Right cardiac atrium (tissue), 5 donors: ENCODE measurements at regions not wholly inside any gene's neighbourhood (a gene's known extent, or its start where the extent isn't known, plus 50 kb on each side); places are given as distances from the start of the nearest gene placed in this dataset.
"Not testable (repeated sequence)": the region's sequence is repeated elsewhere in the genome, so short reads cannot be mapped to it uniquely, and the experiment has no call there.

Experiments used
- ATAC-seq, 2 donors: fragments of 200-7000 bp; cut with Tn5 transposase; one replicate each; pipeline versions ENCODE4 v1.8.0 to v1.9.1; 2020; ENCODE audit warnings: moderate library complexity in 2 of 2, mild to moderate bottlenecking in 1 of 2
- DNase-seq, 3 donors: peaks; one replicate each; pipeline ENCODE4 v3.0.0-alpha.2; 2020
- H3K27ac ChIP-seq: one replicate; pipeline ENCODE4 v1.5.1; 2013; ENCODE audit warnings: mild to moderate bottlenecking, low read length, control low read depth, moderate library complexity
- H3K27me3 ChIP-seq: one replicate; pipeline ENCODE4 v1.6.1; 2013; ENCODE audit not compliant: control insufficient read depth, insufficient read depth
- H3K4me1 ChIP-seq: one replicate; pipeline ENCODE4 v1.6.1; 2013; ENCODE audit warnings: low read length; ENCODE audit not compliant: control insufficient read depth, insufficient read depth
- H3K4me3 ChIP-seq: one replicate; pipeline ENCODE4 v1.5.1; 2013; ENCODE audit warnings: low read length, control low read depth
- H3K9me3 ChIP-seq: one replicate; pipeline ENCODE4 v1.6.1; 2013; ENCODE audit warnings: low read length; ENCODE audit not compliant: control insufficient read depth
- WGBS: extraction: QIAGEN DNeasy Blood & Tissue Kit; methylation state at CpG from one replicate; pipeline ENCODE4 v1.1.7; 2013; 5-methylcytosine and 5-hydroxymethylcytosine counted together
- intact Hi-C, 4 donors: fragments of 100-400 bp; cut with DNase I; formaldehyde crosslinking; loops; one replicate each; pipeline versions ENCODE4 v1.11.0 to v1.14.0; 2022 to 2023
- donor health status: healthy with polysubstance abuse.
- donor health status: DM: no; HTN: yes; CAD: no.
- donor health status: DM: no; HTN: no; CAD: no.
- donor health status: DM: no; HTN: yes; CAD: no; lungs with severe emphysema.
- donor health status: DM: yes; HTN: yes; CAD: no.

- intact Hi-C loops, result no loop called here
- Histone ChIP-seq H3K27ac (no peak overlapping the region), H3K4me3 (no peak overlapping the region), H3K4me1 (no peaks in the 10 kb centered on the region), H3K9me3 (no peaks in the 10 kb centered on the region), H3K27me3 (no peaks in the 10 kb centered on the region)
- ATAC-seq, result no peak
- WGBS, result 72% methylated on average over 5 of the region's 5 CpGs
- DNase-seq, result no peak
These were observed 94.5 kb upstream of the FOXQ1 start for GRCh38 chr6:1217396-1217795.

DNA sequence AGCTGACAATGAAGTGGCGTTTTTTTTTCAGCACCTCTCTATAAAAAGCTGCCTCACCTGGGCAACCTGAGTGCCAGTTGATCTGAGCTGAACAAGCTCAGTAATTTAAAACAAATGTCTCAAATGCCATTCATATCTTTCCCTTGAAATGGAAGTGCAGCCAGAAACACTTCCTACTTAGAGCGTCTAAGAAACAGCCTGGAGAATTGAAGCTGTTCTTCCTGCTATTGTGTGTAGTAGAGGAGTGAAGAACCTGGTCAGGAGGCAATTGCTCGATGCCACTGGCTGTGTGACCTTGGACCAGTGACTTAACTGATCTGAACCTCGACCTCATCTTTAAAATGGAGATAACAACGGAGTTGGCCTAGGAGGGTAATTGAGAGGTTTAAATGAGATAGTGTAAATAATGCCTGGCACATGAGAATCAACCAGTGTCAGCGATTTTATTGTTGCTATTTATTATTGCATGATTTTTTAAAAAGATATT lies 95.4 kb upstream of the FOXQ1 start:
- DNase-seq (no peak), ATAC-seq (no peak)
- WGBS, result 42% methylated on average over 6 of the region's 6 CpGs
- Histone ChIP-seq H3K9me3 (no peaks in the 10 kb centered on the region), H3K4me1 (no peaks in the 10 kb centered on the region), H3K27me3 (no peaks in the 10 kb centered on the region), H3K4me3 (no peak overlapping the region), H3K27ac (no peak overlapping the region)
- intact Hi-C loops, result no loop called here

GRCh38 chr6:1215884-1216487 lies 95.9 kb upstream of the FOXQ1 start:
- intact Hi-C loops, result no loop called here
- Histone ChIP-seq H3K27ac (no peak overlapping the region), H3K27me3 (no peaks in the 10 kb centered on the region), H3K9me3 (no peaks in the 10 kb centered on the region), H3K4me1 (no peaks in the 10 kb centered on the region), H3K4me3 (no peak overlapping the region)
- ATAC-seq (no peak), DNase-seq (no peak)
- WGBS, result 76% methylated on average over 11 of the region's 11 CpGs

DNA sequence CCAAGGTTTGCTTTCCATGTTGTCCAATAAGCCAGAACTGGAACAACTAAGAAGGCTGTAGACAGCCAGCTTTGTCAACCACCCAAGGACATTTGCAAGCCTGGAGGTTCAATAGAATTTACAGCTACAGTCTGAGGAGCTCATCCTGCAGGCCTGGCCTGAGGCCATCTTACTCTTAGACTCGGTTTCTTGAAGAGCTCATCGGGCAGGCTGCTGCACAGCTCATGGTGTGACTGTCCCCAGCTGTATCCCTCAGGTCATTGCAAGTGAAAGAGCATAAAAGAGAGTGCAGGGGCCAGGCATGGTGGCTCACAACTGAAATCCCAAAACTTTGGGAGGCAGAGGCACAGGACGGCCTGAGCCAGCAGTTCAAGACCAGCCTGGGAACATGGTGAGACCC lies 96.9 kb upstream of the FOXQ1 start:
- DNase-seq, result no peak

GRCh38 chr6:1212919-1213318 lies 99.0 kb upstream of the FOXQ1 start:
- no peaks in the 10 kb centered on the region for H3K4me1 ChIP-seq
- DNase-seq (no peak), ATAC-seq (no peak)
- 31% methylated on average over 2 of the region's 2 CpGs for WGBS
- no peaks in the 10 kb centered on the region for H3K27me3 ChIP-seq
- H3K27ac ChIP-seq, result no peak overlapping the region
- intact Hi-C loops, result no loop called here
- H3K9me3 ChIP-seq, result no peaks in the 10 kb centered on the region
- H3K4me3 ChIP-seq, result no peak overlapping the region

More for the DNA sequence above, 96.9 kb upstream of the FOXQ1 start:
- Histone ChIP-seq H3K9me3 (no peaks in the 10 kb centered on the region), H3K27me3 (no peaks in the 10 kb centered on the region), H3K27ac (no peak overlapping the region), H3K4me3 (no peak overlapping the region), H3K4me1 (no peaks in the 10 kb centered on the region)
- intact Hi-C loops, result no loop called here
- no peak for ATAC-seq
- WGBS, result 85% methylated on average over 3 of the region's 3 CpGs

DNA sequence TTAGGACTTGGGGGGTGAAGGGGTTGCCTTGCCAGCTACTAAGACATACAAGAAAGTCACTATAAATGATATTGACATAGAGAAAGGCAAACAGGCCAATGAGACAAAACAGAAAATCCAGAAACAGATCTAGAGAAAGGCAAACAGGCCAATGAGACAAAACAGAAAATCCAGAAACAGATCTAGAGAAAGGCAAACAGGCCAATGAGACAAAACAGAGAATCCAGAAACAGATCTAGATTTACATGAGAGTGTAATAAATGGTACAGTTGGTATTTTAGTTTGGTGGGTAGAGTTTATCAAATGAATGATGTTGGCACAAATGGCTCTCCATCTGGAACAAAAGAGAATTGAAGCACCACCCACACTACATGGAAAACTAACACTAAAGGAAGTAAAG lies 99.8 kb upstream of the FOXQ1 start:
- DNase-seq, H3K4me1 ChIP-seq, ATAC-seq, H3K4me3 ChIP-seq, H3K9me3 ChIP-seq, intact Hi-C loops, H3K27me3 ChIP-seq, H3K27ac ChIP-seq: not testable (repeated sequence)

DNA sequence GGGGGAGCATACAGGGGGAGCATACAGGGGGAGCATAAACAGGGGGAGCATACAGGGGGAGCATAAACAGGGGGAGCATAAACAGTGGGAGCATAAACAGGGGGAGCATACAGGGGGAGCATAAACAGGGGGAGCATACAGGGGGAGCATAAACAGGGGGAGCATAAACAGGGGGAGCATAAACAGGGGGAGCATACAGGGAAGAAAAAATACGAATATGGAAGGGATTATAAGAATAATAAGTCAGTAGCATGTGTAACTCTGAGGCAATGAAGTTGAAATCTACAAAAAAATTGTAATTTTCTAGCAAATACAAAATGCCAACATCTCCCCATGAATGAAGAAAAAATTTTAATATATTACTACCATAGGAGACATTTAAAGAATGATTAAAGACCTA lies 101.3 kb upstream of the FOXQ1 start:
- H3K27ac ChIP-seq, intact Hi-C loops, H3K4me3 ChIP-seq, ATAC-seq, H3K9me3 ChIP-seq, H3K4me1 ChIP-seq, DNase-seq, H3K27me3 ChIP-seq: not testable (repeated sequence)
- 77% methylated on average over 1 of the region's 1 CpG for WGBS

GRCh38 chr6:1208876-1209275 lies 103.0 kb upstream of the FOXQ1 start:
- no peak for DNase-seq
- no peak overlapping the region for H3K27ac ChIP-seq
- H3K27me3 ChIP-seq, result no peaks in the 10 kb centered on the region
- no peaks in the 10 kb centered on the region for H3K9me3 ChIP-seq
- ATAC-seq, result no peak
- intact Hi-C loops, result no loop called here
- WGBS, result 56% methylated on average over 2 of the region's 2 CpGs
- H3K4me3 ChIP-seq, result no peak overlapping the region
- no peaks in the 10 kb centered on the region for H3K4me1 ChIP-seq

DNA sequence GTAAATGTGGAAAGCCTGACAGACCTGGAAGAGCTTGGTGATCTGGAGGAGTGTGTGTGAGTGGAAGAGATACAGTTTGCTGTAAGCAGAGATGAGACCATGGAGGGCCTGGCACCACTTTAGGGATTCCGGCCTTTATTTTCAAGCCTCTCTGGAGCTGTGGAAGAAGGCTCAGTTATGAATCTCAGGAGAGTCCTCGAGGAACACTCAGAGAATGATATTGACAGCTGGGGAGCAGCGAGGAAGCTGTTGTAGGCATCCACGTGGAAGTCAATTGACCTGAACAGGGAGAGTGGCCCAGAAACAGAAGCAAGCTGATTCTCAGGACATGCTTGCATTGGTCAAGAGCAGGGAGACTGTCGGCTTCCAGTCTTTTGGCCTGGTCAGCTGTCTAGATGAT lies 108.4 kb upstream of the FOXQ1 start:
- no peaks in the 10 kb centered on the region for H3K9me3 ChIP-seq
- WGBS, result 74% methylated on average over 5 of the region's 5 CpGs
- H3K27ac ChIP-seq, result no peak overlapping the region
- H3K4me1 ChIP-seq, result no peaks in the 10 kb centered on the region
- ATAC-seq, result no peak
- H3K27me3 ChIP-seq, result no peaks in the 10 kb centered on the region
- no peak overlapping the region for H3K4me3 ChIP-seq
- DNase-seq, result no peak
- intact Hi-C loops, result no loop called here

DNA sequence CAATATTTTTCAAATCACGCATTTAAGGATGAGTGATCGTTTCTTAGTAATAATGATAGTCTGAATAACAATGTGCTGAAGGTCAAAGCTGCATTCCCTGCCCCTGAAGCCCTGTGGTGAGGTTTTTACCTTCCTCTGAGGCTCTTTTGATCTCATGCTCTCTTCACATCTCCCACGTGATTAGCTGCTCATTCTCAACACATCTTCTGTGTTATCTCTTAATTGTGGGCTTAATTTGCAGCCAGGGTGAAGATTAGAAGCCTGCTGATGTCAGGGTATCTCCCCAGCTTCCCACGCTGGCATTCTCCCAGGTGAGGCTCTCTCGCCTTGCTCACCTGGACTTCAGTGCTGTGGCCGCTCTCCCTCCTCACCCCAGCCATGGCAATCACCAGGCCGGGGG lies 109.7 kb upstream of the FOXQ1 start:
- H3K9me3 ChIP-seq, result no peaks in the 10 kb centered on the region
- no peaks in the 10 kb centered on the region for H3K27me3 ChIP-seq
- DNase-seq, result no peak
- intact Hi-C loops, result no loop called here
- 64% methylated on average over 7 of the region's 7 CpGs for WGBS
- H3K4me3 ChIP-seq, result no peak overlapping the region
- H3K27ac ChIP-seq, result no peak overlapping the region
- H3K4me1 ChIP-seq, result no peaks in the 10 kb centered on the region
- no peak for ATAC-seq

GRCh38 chr6:1201547-1202200 lies 110.2 kb upstream of the FOXQ1 start:
- H3K4me3 ChIP-seq, result no peak overlapping the region
- H3K27ac ChIP-seq, result no peak overlapping the region
- no peak for ATAC-seq
- no peaks in the 10 kb centered on the region for H3K27me3 ChIP-seq
- intact Hi-C loops, result no loop called here
- WGBS, result 76% methylated on average over 9 of the region's 9 CpGs
- no peaks in the 10 kb centered on the region for H3K4me1 ChIP-seq
- no peaks in the 10 kb centered on the region for H3K9me3 ChIP-seq
- DNase-seq, result no peak
